ENCODE measurements at regions not wholly inside any gene's neighbourhood (a gene's known extent, or its start where the extent isn't known, plus 50 kb on each side); places are given as distances from the start of the nearest gene placed in this dataset.
"Not testable (repeated sequence)": the region's sequence is repeated elsewhere in the genome, so short reads cannot be mapped to it uniquely, and the experiment has no call there.

DNA sequence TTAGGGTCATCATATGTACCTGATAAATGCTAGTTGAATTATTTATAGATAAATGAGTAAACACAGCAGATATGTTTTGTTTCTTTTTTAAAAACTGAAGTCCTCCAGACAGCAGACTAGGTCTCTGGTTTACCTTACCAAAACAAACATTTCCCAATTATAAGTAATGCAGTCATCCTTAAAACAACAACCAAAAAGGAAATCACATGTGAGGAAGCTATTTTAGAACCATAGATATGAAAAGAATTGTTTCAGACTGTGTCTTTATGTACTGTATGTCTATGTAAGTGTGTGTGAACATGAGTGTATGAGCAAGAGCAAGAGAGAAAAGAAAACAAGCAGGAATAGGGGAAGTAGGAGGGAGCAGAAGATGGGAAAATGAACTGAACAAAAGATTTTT lies 441.0 kb downstream of the CPS1 start:
- Histone ChIP-seq H3K4me3 (ENCODE audit: low read length in 3 of 3) (no peak overlapping the region), H3K9ac (ENCODE audit: low read length in 3 of 3) (no peak overlapping the region), H3K27me3 (ENCODE audit: control insufficient read depth, insufficient read depth, low read length) (no peaks in the 10 kb centered on the region), H3K4me1 (ENCODE audit: control insufficient read depth in 2 of 3, insufficient read depth in 2 of 3, low read depth in 1 of 3, low read length in 3 of 3) (no peaks in the 10 kb centered on the region), H3K36me3 (ENCODE audit: control insufficient read depth in 2 of 3, insufficient read depth in 3 of 3, low read length in 3 of 3) (no peaks in the 10 kb centered on the region), H3K27ac (ENCODE audit: low read depth in 2 of 2, low read length in 2 of 2) (no peak overlapping the region), H3K9me3 (ENCODE audit: control insufficient read depth in 2 of 3, insufficient read depth in 1 of 3, low read length in 3 of 3) (no peaks in the 10 kb centered on the region)
- DNase-seq (no peak), FAIRE-seq (no peak)
- intact Hi-C loops (cut with DNase I) = no loop called here
- TF ChIP-seq, protein P1, sequence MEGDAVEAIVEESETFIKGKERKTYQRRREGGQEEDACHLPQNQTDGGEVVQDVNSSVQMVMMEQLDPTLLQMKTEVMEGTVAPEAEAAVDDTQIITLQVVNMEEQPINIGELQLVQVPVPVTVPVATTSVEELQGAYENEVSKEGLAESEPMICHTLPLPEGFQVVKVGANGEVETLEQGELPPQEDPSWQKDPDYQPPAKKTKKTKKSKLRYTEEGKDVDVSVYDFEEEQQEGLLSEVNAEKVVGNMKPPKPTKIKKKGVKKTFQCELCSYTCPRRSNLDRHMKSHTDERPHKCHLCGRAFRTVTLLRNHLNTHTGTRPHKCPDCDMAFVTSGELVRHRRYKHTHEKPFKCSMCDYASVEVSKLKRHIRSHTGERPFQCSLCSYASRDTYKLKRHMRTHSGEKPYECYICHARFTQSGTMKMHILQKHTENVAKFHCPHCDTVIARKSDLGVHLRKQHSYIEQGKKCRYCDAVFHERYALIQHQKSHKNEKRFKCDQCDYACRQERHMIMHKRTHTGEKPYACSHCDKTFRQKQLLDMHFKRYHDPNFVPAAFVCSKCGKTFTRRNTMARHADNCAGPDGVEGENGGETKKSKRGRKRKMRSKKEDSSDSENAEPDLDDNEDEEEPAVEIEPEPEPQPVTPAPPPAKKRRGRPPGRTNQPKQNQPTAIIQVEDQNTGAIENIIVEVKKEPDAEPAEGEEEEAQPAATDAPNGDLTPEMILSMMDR (IDR thresholded peaks at IDR 0.05; ENCODE audit: borderline replicate concordance, extremely low read depth, insufficient read depth) = no peak

DNA sequence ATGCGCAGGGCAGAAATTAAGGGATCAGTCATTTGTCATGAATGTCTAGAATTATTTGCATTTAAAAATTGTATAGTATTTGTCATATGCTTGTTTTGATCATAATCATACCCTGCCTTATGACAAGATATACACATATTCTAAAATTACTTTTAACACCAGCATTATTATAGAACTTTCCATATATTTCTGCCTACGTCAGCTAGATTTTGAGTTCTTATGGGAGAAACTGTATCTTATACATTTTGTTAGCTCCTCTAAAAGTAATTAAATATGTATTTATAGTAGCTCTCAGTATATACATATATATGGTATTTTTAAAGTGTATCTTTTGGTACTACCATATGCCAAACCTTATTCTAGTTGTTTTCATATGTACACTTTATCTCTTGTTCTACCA lies 441.9 kb downstream of the CPS1 start:
- no peak for FAIRE-seq
- H3K9me3 ChIP-seq (ENCODE audit: control insufficient read depth in 2 of 3, insufficient read depth in 1 of 3, low read length in 3 of 3) = no peaks in the 10 kb centered on the region
- no peaks in the 10 kb centered on the region for H3K4me1 ChIP-seq (ENCODE audit: control insufficient read depth in 2 of 3, insufficient read depth in 2 of 3, low read depth in 1 of 3, low read length in 3 of 3)
- H3K4me3 ChIP-seq (ENCODE audit: low read length in 3 of 3) = no peak overlapping the region
- no peak overlapping the region for H3K9ac ChIP-seq (ENCODE audit: low read length in 3 of 3)
- H3K27ac ChIP-seq (ENCODE audit: low read depth in 2 of 2, low read length in 2 of 2) = no peak overlapping the region
- no peak for DNase-seq
- TF ChIP-seq, protein P1 (IDR thresholded peaks at IDR 0.05; ENCODE audit: borderline replicate concordance, extremely low read depth, insufficient read depth) = no peak
- no peaks in the 10 kb centered on the region for H3K27me3 ChIP-seq (ENCODE audit: control insufficient read depth, insufficient read depth, low read length)
- H3K36me3 ChIP-seq (ENCODE audit: control insufficient read depth in 2 of 3, insufficient read depth in 3 of 3, low read length in 3 of 3) = no peaks in the 10 kb centered on the region
- intact Hi-C loops (cut with DNase I) = no loop called here

DNA sequence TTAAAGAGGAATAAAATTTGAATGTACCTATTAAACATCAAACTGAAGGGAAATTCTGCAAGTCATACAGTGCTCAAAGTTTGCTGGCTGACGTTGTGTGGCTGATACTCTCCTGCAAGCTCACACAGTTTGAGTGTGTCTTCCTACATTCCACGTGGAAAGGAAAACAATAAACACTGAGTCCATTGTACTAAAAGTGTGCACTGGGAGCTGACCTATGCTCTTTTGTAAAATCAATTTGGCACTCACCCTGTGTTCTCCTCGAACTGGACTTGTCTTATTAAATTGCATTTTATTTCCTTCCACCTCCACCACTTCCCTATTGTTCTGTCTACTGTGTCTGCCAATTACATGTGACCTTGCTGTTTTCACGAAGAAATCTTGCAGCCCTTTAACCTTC lies 458.0 kb downstream of the CPS1 start:
- Histone ChIP-seq H3K4me3 (ENCODE audit: low read length in 3 of 3) (no peak overlapping the region), H3K9ac (ENCODE audit: low read length in 3 of 3) (no peak overlapping the region), H3K36me3 (ENCODE audit: control insufficient read depth in 2 of 3, insufficient read depth in 3 of 3, low read length in 3 of 3) (no peaks in the 10 kb centered on the region), H3K4me1 (ENCODE audit: control insufficient read depth in 2 of 3, insufficient read depth in 2 of 3, low read depth in 1 of 3, low read length in 3 of 3) (no peaks in the 10 kb centered on the region), H3K9me3 (ENCODE audit: control insufficient read depth in 2 of 3, insufficient read depth in 1 of 3, low read length in 3 of 3) (no peaks in the 10 kb centered on the region), H3K27me3 (ENCODE audit: control insufficient read depth, insufficient read depth, low read length) (no peaks in the 10 kb centered on the region), H3K27ac (ENCODE audit: low read depth in 2 of 2, low read length in 2 of 2) (no peak overlapping the region)
- DNase-seq (peak in 1 of 5 donors; percentile 2), FAIRE-seq (no peak)
- intact Hi-C loops (cut with DNase I) = no loop called here
- TF ChIP-seq, protein P1 (IDR thresholded peaks at IDR 0.05; ENCODE audit: borderline replicate concordance, extremely low read depth, insufficient read depth) = no peak

DNA sequence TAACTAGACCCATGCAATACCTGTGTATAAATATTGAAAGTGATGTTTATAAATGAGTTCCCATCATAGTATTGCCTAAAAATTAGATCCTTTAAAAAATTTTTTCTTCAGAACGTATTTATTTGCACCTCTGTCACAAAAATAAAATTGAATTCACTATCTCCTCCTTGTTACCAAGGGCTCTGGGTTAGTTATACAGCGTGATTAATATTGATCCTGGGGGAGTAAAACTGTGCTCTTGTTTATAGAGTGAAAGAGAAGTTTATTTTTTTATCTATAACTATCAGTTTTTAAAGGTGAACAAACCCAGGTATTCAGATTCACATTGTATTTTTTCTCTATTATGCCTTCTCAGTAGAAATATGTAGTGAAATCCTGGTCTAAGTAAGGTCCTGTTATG lies 458.5 kb downstream of the CPS1 start:
- H3K4me1 ChIP-seq (ENCODE audit: control insufficient read depth in 2 of 3, insufficient read depth in 2 of 3, low read depth in 1 of 3, low read length in 3 of 3) = no peaks in the 10 kb centered on the region
- DNase-seq (no peak), FAIRE-seq (no peak)
- H3K4me3 ChIP-seq (ENCODE audit: low read length in 3 of 3) = no peak overlapping the region
- intact Hi-C loops (cut with DNase I) = no loop called here
- H3K9me3 ChIP-seq (ENCODE audit: control insufficient read depth in 2 of 3, insufficient read depth in 1 of 3, low read length in 3 of 3) = no peaks in the 10 kb centered on the region
- H3K9ac ChIP-seq (ENCODE audit: low read length in 3 of 3) = no peak overlapping the region
- TF ChIP-seq, protein P1 (IDR thresholded peaks at IDR 0.05; ENCODE audit: borderline replicate concordance, extremely low read depth, insufficient read depth) = no peak
- no peak overlapping the region for H3K27ac ChIP-seq (ENCODE audit: low read depth in 2 of 2, low read length in 2 of 2)
- no peaks in the 10 kb centered on the region for H3K36me3 ChIP-seq (ENCODE audit: control insufficient read depth in 2 of 3, insufficient read depth in 3 of 3, low read length in 3 of 3)
- H3K27me3 ChIP-seq (ENCODE audit: control insufficient read depth, insufficient read depth, low read length) = no peaks in the 10 kb centered on the region

DNA sequence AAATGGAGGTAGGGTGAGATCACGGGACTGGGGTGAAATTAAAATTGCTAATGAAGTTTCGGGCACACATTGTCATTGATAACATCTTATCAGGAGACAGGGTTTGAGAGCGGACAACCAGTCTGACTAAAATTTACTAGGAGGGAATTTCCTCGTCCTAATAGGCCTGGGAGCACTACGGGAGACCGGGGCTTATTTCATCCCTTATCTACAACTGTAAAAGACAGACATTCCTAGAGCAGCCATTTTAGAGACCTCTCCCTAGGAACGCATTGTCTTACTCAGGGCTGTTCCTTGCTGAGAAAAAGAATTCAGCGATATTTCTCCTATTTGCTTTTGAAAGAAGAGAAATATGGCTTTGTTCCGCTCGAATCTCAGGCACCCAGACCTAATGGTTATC lies 468.7 kb downstream of the CPS1 start:
- intact Hi-C loops (cut with DNase I); H3K4me1 ChIP-seq (ENCODE audit: control insufficient read depth in 2 of 3, insufficient read depth in 2 of 3, low read depth in 1 of 3, low read length in 3 of 3); H3K27ac ChIP-seq (ENCODE audit: low read depth in 2 of 2, low read length in 2 of 2); H3K36me3 ChIP-seq (ENCODE audit: control insufficient read depth in 2 of 3, insufficient read depth in 3 of 3, low read length in 3 of 3); H3K9ac ChIP-seq (ENCODE audit: low read length in 3 of 3); H3K4me3 ChIP-seq (ENCODE audit: low read length in 3 of 3); FAIRE-seq; H3K27me3 ChIP-seq (ENCODE audit: control insufficient read depth, insufficient read depth, low read length); DNase-seq: not testable (repeated sequence)
- H3K9me3 ChIP-seq (ENCODE audit: control insufficient read depth in 2 of 3, insufficient read depth in 1 of 3, low read length in 3 of 3) = peaks cover 0 to 11% (median 0%) of the 10 kb centered on the region in 3 donors
